ENCODE measurements at regions not wholly inside any gene's neighbourhood (a gene's known extent, or its start where the extent isn't known, plus 50 kb on each side); places are given as distances from the start of the nearest gene placed in this dataset.

DNA sequence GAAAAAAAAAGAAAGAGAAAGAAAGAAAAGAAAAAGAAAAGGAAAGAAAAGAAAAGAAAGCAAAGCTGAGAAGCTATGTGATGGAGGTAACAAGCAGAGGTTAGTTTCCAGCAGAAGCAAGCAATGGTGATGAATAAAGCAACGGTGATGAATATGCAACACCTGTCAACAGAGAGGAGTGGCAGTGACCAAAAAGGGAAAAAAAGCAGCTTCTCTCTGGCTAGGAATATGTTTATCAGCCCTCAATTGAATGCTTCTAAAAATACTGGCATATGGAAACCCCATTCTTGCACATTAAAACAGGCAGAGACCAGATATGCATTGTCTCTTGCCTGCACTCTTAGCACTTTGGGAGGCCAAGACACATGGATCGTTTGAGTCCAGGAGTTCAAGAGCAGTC, 100.9 kb downstream of the GJA1 start:
- Histone ChIP-seq H3K27ac (no peak overlapping the region), H3K4me1 (ENCODE audit: insufficient read depth) (no peaks in the 10 kb centered on the region), H3K9me3 (no peaks in the 10 kb centered on the region), H3K36me3 (no peaks in the 10 kb centered on the region), H3K4me3 (no peak overlapping the region), H3K27me3 (no peaks in the 10 kb centered on the region)
- intact Hi-C loops (cut with DNase I), result no loop called here
- TF ChIP-seq CTCF (IDR thresholded peaks at IDR 0.05) (no peak), POLR2A (IDR thresholded peaks at IDR 0.05) (no peak), EP300 (IDR thresholded peaks at IDR 0.05) (no peak)
- WGBS, 3 donors, result 70 to 79% (median 74%) methylated on average over 2 of the region's 2 CpGs
- DNase-seq, result no peak

DNA sequence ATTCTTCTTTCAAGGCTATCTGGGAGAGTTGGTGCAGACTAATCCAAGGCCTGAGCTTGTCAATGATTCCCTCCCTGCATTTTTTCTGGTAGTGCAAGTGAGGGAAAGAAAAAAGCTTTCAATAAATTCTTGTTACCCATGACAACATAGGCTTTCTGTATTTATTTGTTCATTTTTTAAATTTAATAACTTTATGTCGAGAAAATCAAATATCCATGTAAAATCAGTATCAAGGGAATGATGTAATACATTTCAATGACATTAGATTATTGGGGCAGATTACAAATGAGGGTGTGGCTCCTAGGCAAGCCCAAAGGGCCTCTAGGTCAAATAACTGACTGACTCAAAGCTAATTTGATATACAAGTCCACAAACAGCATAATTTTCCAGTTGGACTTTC, 104.0 kb downstream of the GJA1 start:
- intact Hi-C loops (cut with DNase I), result no loop called here
- no peaks in the 10 kb centered on the region for H3K27me3 ChIP-seq
- no peaks in the 10 kb centered on the region for H3K36me3 ChIP-seq
- no peak overlapping the region for H3K4me3 ChIP-seq
- no peaks in the 10 kb centered on the region for H3K9me3 ChIP-seq
- H3K27ac ChIP-seq, result no peak overlapping the region
- WGBS, 3 donors, result 59 to 74% (median 59%) methylated on average over 1 of the region's 1 CpG
- no peak for DNase-seq
- TF ChIP-seq POLR2A (IDR thresholded peaks at IDR 0.05) (no peak), EP300 (IDR thresholded peaks at IDR 0.05) (no peak), CTCF (IDR thresholded peaks at IDR 0.05) (no peak)
- no peaks in the 10 kb centered on the region for H3K4me1 ChIP-seq (ENCODE audit: insufficient read depth)

DNA sequence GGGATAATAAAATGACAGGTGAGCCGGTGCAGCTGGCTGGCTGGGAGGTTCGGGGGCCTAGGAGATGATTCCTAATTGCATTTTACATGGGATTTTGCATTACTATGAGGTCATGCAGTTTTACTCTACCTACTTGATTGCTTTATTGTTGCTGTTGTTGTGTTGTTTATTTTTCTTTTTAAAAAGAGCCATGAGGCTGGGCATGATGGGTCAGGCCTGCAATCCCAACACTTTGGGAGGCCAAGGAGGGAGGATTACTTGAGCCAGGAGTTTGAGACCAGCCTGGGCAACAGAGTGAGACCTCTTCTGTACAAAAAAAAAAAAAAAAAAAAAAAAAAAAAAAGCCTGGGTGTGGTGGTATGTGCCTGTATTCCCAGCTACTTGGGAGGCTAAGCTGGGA, 104.8 kb downstream of the GJA1 start:
- Histone ChIP-seq H3K9me3 (no peaks in the 10 kb centered on the region), H3K27me3 (no peaks in the 10 kb centered on the region), H3K36me3 (no peaks in the 10 kb centered on the region), H3K4me1 (ENCODE audit: insufficient read depth) (no peaks in the 10 kb centered on the region), H3K4me3 (no peak overlapping the region), H3K27ac (no peak overlapping the region)
- 88 to 95% (median 91%) methylated on average over 2 of the region's 2 CpGs for WGBS, 3 donors
- TF ChIP-seq POLR2A (IDR thresholded peaks at IDR 0.05) (no peak), EP300 (IDR thresholded peaks at IDR 0.05) (no peak), CTCF (IDR thresholded peaks at IDR 0.05) (no peak)
- DNase-seq, result no peak
- intact Hi-C loops (cut with DNase I), result no loop called here

- H3K27me3 ChIP-seq, result no peaks in the 10 kb centered on the region
- DNase-seq, result no peak
- 55 to 64% (median 63%) methylated on average over 4 of the region's 4 CpGs for WGBS, 3 donors
- H3K27ac ChIP-seq, result no peak overlapping the region
- H3K9me3 ChIP-seq, result no peaks in the 10 kb centered on the region
- TF ChIP-seq POLR2A (IDR thresholded peaks at IDR 0.05), result no peak
- TF ChIP-seq EP300 (IDR thresholded peaks at IDR 0.05), result no peak
- intact Hi-C loops (cut with DNase I), result no loop called here
- H3K4me3 ChIP-seq, result no peak overlapping the region
- no peaks in the 10 kb centered on the region for H3K36me3 ChIP-seq
- no peaks in the 10 kb centered on the region for H3K4me1 ChIP-seq (ENCODE audit: insufficient read depth)
Measured at GRCh38 chr6:121544691-121545090, 109.2 kb downstream of the GJA1 start.

DNA sequence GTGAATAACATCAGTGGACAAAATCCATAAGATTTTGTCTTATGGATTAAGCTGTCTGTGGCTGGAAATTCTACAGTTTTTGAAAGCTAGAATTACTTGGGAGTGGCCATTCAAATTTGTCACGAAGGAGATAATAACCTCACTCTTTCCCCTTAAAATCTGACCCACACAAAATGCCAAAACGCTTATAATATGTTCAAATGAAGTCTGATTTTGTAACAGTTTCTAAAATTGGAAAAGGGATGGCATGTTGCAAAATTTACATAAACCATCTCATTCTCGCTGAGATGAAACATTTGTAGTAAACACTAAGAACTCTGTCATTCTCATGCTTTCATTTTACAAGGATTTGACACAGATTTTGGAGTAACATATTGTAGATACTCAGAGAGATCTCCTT, 112.7 kb downstream of the GJA1 start:
- Histone ChIP-seq H3K27me3 (no peaks in the 10 kb centered on the region), H3K27ac (no peak overlapping the region), H3K36me3 (no peaks in the 10 kb centered on the region), H3K4me1 (ENCODE audit: insufficient read depth) (no peaks in the 10 kb centered on the region), H3K4me3 (no peak overlapping the region), H3K9me3 (no peaks in the 10 kb centered on the region)
- intact Hi-C loops (cut with DNase I), result no loop called here
- 36 to 54% (median 37%) methylated on average over 3 of the region's 3 CpGs for WGBS, 3 donors
- DNase-seq, result no peak
- TF ChIP-seq POLR2A (IDR thresholded peaks at IDR 0.05) (no peak), CTCF (IDR thresholded peaks at IDR 0.05) (no peak), EP300 (IDR thresholded peaks at IDR 0.05) (no peak)

Measured in ovary (tissue), 7 donors.